GM18517 (cell line): ENCODE measurements at regions not wholly inside any gene's neighbourhood (a gene's known extent, or its start where the extent isn't known, plus 50 kb on each side); places are given as distances from the start of the nearest gene placed in this dataset.
"Not testable (repeated sequence)": the region's sequence is repeated elsewhere in the genome, so short reads cannot be mapped to it uniquely, and the experiment has no call there.

Source experiments
- ATAC-seq: cut with Tn5 transposase; IDR thresholded peaks from one replicate; pipeline ENCODE4 v1.9.1; 2021; ENCODE audit warnings: mild to moderate bottlenecking, moderate library complexity; ENCODE audit not compliant: unreplicated experiment

GRCh38 chr10:32217216-32217615, 129.7 kb downstream of the EPC1 start:
- no peak for ATAC-seq

GRCh38 chr10:32213838-32214237, 133.1 kb downstream of the EPC1 start:
- ATAC-seq: not testable (repeated sequence)

DNA sequence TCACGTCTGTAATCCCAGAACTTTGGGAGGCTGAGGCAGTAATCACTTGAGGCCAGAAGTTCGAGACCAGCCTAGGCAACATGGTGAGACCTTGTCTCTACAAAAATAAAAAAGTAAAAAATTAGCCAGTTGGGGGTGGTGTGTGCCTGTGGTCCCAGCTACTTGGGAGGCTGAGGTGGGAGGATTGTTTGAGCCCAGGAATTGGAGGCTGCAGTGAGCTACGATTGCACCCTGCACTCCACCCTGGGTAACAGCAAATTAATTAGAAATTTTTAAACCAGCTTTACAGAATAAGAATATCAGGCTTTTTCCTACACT, 136.0 kb downstream of the EPC1 start:
- ATAC-seq: no peak

DNA sequence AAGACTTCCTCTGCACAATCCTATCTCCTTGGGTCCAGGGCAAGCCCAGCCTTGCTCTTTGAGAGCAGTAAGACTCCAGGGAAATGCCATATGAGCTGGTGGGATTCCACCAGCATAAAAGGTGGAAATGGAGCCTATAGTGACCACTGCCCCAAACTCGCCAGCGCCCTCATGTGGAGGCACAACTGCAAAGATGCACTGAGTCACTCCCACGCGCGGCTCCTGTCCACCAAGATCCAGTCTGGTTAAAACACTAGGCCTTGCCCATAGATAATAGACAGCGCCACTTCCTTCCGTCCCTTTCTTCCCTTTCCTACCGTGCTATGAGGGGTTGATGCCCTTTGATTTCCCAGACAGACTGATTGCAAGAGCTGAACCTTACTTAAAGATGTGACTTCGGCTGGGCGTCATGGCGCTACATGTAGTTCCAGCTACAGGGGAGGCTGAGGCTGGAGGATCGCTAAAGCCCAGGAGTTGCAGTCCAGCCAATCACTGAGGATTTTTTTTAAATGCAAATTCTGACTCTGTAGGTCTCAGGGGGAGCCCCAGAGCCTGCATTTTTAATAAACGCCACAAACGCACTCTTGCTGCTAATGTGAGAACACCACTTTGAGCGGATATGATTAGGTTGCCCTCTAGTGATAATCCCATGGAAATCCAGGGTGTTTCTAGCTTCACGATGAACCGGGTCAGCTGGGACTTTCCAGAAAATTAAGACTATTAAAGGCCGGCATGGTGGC, 136.5 kb downstream of the EPC1 start:
- no peak for ATAC-seq

DNA sequence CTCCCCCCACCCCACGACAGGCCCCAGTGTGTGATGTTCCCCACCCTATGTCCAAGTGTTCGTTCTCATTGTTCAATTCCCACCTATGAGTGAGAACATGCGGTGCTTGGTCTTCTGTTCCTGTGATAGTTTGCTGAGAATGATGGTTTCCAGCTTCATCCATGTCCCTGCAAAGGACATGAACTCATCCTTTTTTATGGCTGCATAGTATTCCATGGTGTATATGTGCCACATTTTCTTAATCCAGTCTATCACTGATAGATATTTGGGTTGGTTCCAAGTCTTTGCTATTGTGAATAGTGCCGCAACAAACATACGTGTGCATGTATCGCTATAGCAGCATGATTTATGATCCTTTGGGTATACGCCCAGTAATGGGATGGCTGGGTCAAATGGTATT, 139.0 kb downstream of the EPC1 start:
- ATAC-seq: not testable (repeated sequence)

GRCh38 chr10:32207544-32207943, 139.4 kb downstream of the EPC1 start:
- ATAC-seq: no peak

DNA sequence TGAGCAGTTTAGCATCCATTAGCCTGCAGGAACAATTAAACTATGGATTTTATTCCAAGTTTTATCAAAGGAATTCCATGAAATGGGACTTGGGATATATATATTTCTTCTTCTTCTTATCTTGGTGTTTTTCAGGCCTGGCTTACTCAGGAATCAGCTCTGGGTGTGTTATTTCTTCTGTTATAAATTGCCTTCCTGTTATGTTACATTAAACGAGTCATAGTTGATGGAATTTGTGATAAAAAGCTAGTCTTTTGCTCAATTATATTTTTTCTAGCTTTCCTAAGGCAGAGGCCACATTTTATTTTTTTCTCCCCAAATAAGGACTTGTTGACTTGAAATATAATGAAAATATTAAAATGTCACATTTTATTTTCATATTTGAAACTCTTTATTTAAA, 141.3 kb downstream of the EPC1 start:
- ATAC-seq: no peak

GRCh38 chr10:32204606-32205005, 142.4 kb downstream of the EPC1 start:
- no peak for ATAC-seq

- ATAC-seq: no peak
Measured at GRCh38 chr10:32199714-32200394, 143.6 kb upstream of the KIF5B start.

DNA sequence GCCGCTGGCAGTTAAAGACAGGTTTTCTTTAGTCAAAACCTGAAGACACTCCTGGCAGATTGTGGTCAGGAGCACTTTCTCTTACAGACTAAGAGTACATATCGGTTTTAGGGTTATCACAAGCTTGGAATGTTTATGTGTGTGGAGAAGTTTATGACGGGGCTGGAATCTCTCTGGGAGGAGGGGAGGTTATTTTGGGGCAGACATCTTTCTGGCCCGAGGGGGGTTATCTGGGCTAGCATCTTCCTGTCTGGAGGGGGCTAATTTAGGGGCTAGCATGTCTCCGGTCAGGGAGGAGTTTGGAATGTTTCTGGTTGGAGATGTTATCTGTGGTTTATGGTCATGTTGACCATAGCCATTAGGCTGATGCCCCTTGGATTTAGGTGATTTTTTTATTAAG, 141.2 kb upstream of the KIF5B start:
- ATAC-seq: no peak

GRCh38 chr10:32190890-32191491, 134.8 kb upstream of the KIF5B start:
- ATAC-seq: peak; percentile 87

GRCh38 chr10:32189400-32190084, 133.3 kb upstream of the KIF5B start:
- ATAC-seq: no peak

DNA sequence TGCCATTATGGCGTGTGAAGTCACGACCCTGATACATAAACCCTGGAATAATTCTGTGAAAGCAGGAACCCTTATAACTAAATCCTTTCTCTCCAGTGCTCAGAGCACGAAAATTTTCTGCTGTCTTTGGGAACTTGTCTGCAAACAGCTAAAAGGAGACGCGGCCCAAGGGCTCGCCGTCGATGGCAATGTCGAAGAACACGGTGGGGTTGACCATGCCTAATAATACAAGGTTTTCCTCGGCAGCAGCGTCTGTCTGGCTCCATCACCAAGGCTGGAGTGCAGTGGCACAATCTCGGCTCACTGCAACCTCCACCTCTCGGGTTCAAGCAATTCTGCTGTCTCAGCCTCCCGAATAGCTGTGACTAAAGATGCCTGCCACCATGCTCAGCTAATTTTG, 132.4 kb upstream of the KIF5B start:
- not testable (repeated sequence) for ATAC-seq

DNA sequence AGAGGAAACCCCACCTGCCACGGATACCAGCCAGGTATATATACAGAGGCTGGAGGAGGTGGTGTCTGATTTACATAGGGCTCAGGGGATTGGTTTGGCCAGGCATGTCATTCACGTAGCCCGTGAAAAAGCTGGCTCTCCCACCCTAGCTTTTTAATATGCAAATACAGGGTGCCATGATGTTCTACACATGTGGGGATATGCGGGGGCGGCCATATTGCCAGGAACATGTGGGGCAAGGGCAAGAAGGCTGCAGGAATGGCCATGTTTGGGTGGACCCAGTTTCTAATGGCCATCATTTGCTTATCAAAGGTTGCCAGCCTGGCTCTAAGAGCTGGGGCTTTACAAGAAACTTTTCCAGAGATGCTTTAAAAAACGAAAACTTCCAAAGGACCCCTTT, 131.5 kb upstream of the KIF5B start:
- ATAC-seq: no peak

DNA sequence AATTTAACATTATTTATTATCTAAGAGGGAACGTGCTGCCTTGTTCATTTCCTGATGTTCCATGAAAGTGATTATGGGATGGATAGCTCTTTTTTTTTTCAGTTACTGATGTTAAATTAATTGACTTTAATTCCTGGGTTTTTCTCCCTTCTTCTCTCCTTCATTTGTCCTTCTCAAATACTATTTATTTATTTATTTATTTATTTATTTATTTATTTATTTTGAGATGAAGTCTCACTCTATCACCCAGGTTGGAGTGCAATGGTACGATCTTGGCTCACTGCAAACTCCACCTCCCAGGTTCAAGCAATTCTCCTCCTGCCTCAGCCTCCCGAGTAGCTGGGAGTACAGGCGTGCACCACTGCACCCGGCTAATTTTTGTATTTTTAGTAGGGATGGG, 127.4 kb upstream of the KIF5B start:
- ATAC-seq: not testable (repeated sequence)

GRCh38 chr10:32182476-32182875, 126.3 kb upstream of the KIF5B start:
- ATAC-seq: no peak

- ATAC-seq: no peak
Measured at GRCh38 chr10:32180390-32181280, 124.4 kb upstream of the KIF5B start.

DNA sequence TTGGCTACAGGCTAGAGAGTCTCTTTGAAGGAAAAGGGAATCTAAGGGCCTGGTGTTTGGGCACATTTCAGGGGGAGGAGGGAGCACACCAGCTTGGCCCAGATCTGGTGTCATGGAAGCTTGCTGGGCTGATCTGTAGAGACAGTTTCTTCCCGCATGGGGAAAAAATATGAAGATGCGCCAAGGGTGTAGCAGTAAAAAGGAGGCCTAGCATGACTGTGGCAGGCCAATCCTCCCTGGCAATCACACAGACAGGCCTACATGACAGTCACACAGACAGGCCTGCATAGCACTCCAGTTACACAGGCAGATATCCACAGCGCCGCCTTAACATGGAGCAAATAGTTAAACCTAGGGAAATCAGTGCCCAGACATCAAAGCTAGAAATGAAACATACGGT, 123.6 kb upstream of the KIF5B start:
- no peak for ATAC-seq

DNA sequence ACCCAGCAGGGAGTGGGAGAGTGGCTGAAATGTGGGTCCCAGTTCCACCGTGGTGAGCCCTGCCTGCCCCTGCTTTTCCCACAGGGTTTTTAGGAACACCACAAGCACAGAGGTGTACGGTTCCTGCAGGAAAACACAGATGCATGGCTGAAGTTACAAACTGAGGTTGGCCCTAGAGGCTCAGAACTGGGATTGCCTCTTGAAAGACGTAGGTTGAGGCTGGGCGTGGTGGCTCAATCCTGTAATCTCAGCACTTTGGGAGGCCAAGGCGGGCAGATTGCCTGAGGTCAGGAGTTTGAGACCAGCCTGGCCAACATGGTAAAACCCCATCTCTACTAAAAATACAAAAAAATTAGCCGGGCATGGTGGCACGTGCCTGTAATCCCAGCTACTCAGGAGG, 121.4 kb upstream of the KIF5B start:
- ATAC-seq: not testable (repeated sequence)

GRCh38 chr10:32175629-32176028, 119.4 kb upstream of the KIF5B start:
- ATAC-seq: no peak
